Panc1 (cell line): ENCODE measurements at regions not wholly inside any gene's neighbourhood (a gene's known extent, or its start where the extent isn't known, plus 50 kb on each side); places are given as distances from the start of the nearest gene placed in this dataset.

ENCODE experiments used
- CTCF ChIP-seq: fragments of 450-650 bp; IDR thresholded peaks from 2 replicates; pipeline ENCODE4 v1.5.1; 2017; ENCODE audit warnings: mild to moderate bottlenecking
- POLR2AphosphoS5 ChIP-seq: IDR thresholded peaks from 2 replicates; pipeline ENCODE4 v1.6.1; 2012; ENCODE audit warnings: mild to moderate bottlenecking, low read depth, low read length, moderate library complexity
- REST ChIP-seq, 2 experiments: IDR thresholded peaks; 2 replicates each; pipeline ENCODE4 v1.6.1; 2011 to 2012; ENCODE audit warnings: low read depth in 2 of 2, control low read depth in 1 of 2, low read length in 1 of 2, mild to moderate bottlenecking in 1 of 2, moderate library complexity in 1 of 2; ENCODE audit not compliant: insufficient read depth in 1 of 2
- TCF7L2 ChIP-seq: IDR thresholded peaks from 2 replicates; pipeline ENCODE4 v1.6.1; 2011; ENCODE audit warnings: mild to moderate bottlenecking, low read depth, low read length, inconsistent platforms

- no peak for TF ChIP-seq REST (IDR thresholded peaks at IDR 0.05; ENCODE audit: insufficient read depth in 1 of 2, low read depth in 2 of 2, low read length in 1 of 2)
- TF ChIP-seq CTCF, result no peak
- no peak for TF ChIP-seq POLR2AphosphoS5
- TF ChIP-seq TCF7L2, result no peak
These were observed 487.6 kb downstream of the ZWINT start for GRCh38 chr10:55873485-55873884.
